Neural cell (in vitro differentiated cells): ENCODE measurements at regions not wholly inside any gene's neighbourhood (a gene's known extent, or its start where the extent isn't known, plus 50 kb on each side); places are given as distances from the start of the nearest gene placed in this dataset.

Experiments
- H2AFZ ChIP-seq: fragments of 200-600, 300-800 bp; sonication (generic), shearing (Covaris generic); 2 replicates; pipeline ENCODE4 v1.6.0; 2014; ENCODE audit warnings: low read depth, mild to moderate bottlenecking, antibody characterized with exemption, low read length, moderate library complexity
- H3F3A ChIP-seq: fragments of 200-600 bp; shearing (Covaris generic); 2 replicates; pipeline ENCODE4 v1.6.1; 2016; ENCODE audit warnings: mild to moderate bottlenecking, moderate library complexity, mixed read lengths, antibody characterized with exemption, low read length; ENCODE audit not compliant: insufficient read depth, poor library complexity, severe bottlenecking
- H3K27ac ChIP-seq: fragments of 200-600, 300-800 bp; sonication (generic), shearing (Covaris generic); 2 replicates; pipeline ENCODE4 v1.5.1; 2014; ENCODE audit warnings: mild to moderate bottlenecking, low read length, moderate library complexity
- H3K27me3 ChIP-seq: fragments of 300-800, 200-600 bp; sonication (generic), shearing (Covaris generic); 2 replicates; pipeline ENCODE4 v1.6.0; 2014; ENCODE audit warnings: mild to moderate bottlenecking, low read depth, low read length, moderate library complexity; ENCODE audit not compliant: insufficient read depth
- H3K36me3 ChIP-seq: fragments of 300-800, 200-600 bp; sonication (generic), shearing (Covaris generic); 2 replicates; pipeline ENCODE4 v1.5.1; 2014; ENCODE audit warnings: mild to moderate bottlenecking, antibody characterized with exemption, low read length, moderate library complexity; ENCODE audit not compliant: insufficient read depth
- H3K4me2 ChIP-seq: fragments of 300-800, 200-600 bp; sonication (generic), shearing (Covaris generic); 2 replicates; pipeline ENCODE4 v1.6.0; 2014; ENCODE audit warnings: mild to moderate bottlenecking, low read length
- H3K4me3 ChIP-seq: fragments of 300-800, 200-600 bp; sonication (generic), shearing (Covaris generic); 2 replicates; pipeline ENCODE4 v1.5.1; 2014; ENCODE audit warnings: mild to moderate bottlenecking, low read length, moderate library complexity
- H3K79me2 ChIP-seq: fragments of 200-600 bp; shearing (Covaris generic); replicated peaks from 2 replicates; pipeline ENCODE4 v1.6.0; 2014; ENCODE audit warnings: mild to moderate bottlenecking, low read length, moderate library complexity; ENCODE audit not compliant: insufficient read depth
- H3K9ac ChIP-seq: fragments of 300-800, 200-600 bp; sonication (generic), shearing (Covaris generic); 2 replicates; pipeline ENCODE4 v1.6.1; 2016; ENCODE audit warnings: mild to moderate bottlenecking, low read length, mixed read lengths
- H3K9me2 ChIP-seq: fragments of 200-600 bp; shearing (Covaris generic); 2 replicates; pipeline ENCODE4 v1.6.1; 2016; ENCODE audit warnings: mild to moderate bottlenecking, low read length, mixed read lengths; ENCODE audit not compliant: insufficient read depth
- H3K9me3 ChIP-seq: fragments of 200-600, 300-800 bp; sonication (generic), shearing (Covaris generic); 2 replicates; pipeline ENCODE4 v1.6.1; 2016; ENCODE audit warnings: mild to moderate bottlenecking, mixed run types, low read length, moderate library complexity, mixed read lengths
- H4K20me1 ChIP-seq: fragments of 200-600 bp; shearing (Covaris generic); 2 replicates; pipeline ENCODE4 v1.6.1; 2016; ENCODE audit warnings: mild to moderate bottlenecking, mixed run types; ENCODE audit not compliant: insufficient read depth
- EP300 ChIP-seq: fragments of 450-650 bp; conservative IDR thresholded peaks from 2 replicates; pipeline ENCODE4 v1.6.1; 2014; ENCODE audit warnings: antibody characterized with exemption, mild to moderate bottlenecking, moderate library complexity; ENCODE audit not compliant: poor library complexity, severe bottlenecking
- EZH2 ChIP-seq: fragments of 200-600, 300-800 bp; shearing (Covaris generic), sonication (generic); IDR thresholded peaks from 2 replicates; pipeline ENCODE4 v1.6.1; 2014; ENCODE audit warnings: antibody characterized with exemption, low read length, borderline replicate concordance, mild to moderate bottlenecking; ENCODE audit not compliant: insufficient read depth, poor library complexity, severe bottlenecking
- MXI1 ChIP-seq: fragments of 450-650 bp; conservative IDR thresholded peaks from 2 replicates; pipeline ENCODE4 v1.6.1; 2014; ENCODE audit warnings: antibody characterized with exemption, mild to moderate bottlenecking; ENCODE audit not compliant: poor library complexity, severe bottlenecking
- POLR2AphosphoS5 ChIP-seq: IDR thresholded peaks from 2 replicates; pipeline ENCODE4 v1.6.1; 2012
- RAD21 ChIP-seq: fragments of 450-650 bp; conservative IDR thresholded peaks from 2 replicates; pipeline ENCODE4 v1.6.1; 2014; ENCODE audit warnings: antibody characterized with exemption, mild to moderate bottlenecking, moderate library complexity
- SMC3 ChIP-seq: fragments of 450-650 bp; conservative IDR thresholded peaks from 2 replicates; pipeline ENCODE4 v1.6.1; 2014; ENCODE audit warnings: antibody characterized with exemption, mild to moderate bottlenecking, moderate library complexity; ENCODE audit not compliant: poor library complexity
- TAF1 ChIP-seq: IDR thresholded peaks from 2 replicates; pipeline ENCODE4 v1.6.1; 2012; ENCODE audit warnings: low read depth
- TF ChIP-seq, protein P1 (sequence below): IDR thresholded peaks from 2 replicates; pipeline ENCODE4 v1.6.1; 2012; ENCODE audit warnings: borderline replicate concordance
- TF ChIP-seq, protein P2 (sequence below): fragments of 450-650 bp; IDR thresholded peaks from 2 replicates; pipeline ENCODE4 v1.5.1; 2014; ENCODE audit warnings: antibody characterized with exemption, mild to moderate bottlenecking, moderate library complexity; ENCODE audit not compliant: poor library complexity, severe bottlenecking

DNA sequence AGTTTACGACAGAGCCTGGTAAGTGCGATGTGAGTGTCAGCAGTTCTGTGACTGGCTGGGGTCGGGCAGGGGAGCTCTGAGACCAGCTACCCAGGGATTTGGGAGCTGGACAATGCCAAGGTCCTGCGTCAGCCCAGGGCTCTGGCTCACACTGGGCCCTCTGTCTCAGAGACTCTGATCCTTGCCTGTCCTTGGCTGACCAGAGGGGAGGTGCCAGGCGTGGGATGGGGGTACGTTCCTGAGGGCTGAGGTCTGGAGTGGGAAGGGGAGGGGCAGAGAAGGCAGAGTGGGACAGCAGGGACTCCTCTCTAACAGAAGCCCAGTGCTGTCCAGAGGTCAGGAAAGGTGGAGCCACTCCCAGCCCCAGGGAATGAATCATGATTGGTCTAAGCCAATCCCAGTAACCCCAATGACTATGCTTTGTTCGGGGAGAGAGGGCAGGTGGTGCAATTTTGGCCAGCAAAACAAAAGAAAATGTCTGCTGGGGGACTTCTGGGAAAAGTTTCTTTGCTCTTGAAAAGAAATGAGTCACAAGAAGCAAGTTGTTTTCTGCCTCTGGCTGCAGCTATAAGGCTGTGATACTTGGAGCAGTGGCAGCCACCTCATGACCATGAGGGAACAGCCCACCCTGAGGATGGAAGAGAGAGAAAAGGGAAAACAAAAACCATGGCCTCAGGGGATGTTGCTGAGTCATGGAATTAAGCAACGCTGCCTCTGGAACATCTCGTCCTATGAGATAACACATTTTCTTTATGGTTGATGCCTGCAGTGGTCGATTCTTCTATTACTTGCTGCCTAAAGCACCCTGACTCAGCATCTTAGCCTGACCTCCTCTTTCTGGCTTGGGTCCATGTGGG lies 108.3 kb downstream of the CHST1 start:
- H3K9me2 ChIP-seq = no peaks in the 10 kb centered on the region
- H3K4me3 ChIP-seq = no peak overlapping the region
- TF ChIP-seq RAD21 = no peak
- TF ChIP-seq, protein P1, sequence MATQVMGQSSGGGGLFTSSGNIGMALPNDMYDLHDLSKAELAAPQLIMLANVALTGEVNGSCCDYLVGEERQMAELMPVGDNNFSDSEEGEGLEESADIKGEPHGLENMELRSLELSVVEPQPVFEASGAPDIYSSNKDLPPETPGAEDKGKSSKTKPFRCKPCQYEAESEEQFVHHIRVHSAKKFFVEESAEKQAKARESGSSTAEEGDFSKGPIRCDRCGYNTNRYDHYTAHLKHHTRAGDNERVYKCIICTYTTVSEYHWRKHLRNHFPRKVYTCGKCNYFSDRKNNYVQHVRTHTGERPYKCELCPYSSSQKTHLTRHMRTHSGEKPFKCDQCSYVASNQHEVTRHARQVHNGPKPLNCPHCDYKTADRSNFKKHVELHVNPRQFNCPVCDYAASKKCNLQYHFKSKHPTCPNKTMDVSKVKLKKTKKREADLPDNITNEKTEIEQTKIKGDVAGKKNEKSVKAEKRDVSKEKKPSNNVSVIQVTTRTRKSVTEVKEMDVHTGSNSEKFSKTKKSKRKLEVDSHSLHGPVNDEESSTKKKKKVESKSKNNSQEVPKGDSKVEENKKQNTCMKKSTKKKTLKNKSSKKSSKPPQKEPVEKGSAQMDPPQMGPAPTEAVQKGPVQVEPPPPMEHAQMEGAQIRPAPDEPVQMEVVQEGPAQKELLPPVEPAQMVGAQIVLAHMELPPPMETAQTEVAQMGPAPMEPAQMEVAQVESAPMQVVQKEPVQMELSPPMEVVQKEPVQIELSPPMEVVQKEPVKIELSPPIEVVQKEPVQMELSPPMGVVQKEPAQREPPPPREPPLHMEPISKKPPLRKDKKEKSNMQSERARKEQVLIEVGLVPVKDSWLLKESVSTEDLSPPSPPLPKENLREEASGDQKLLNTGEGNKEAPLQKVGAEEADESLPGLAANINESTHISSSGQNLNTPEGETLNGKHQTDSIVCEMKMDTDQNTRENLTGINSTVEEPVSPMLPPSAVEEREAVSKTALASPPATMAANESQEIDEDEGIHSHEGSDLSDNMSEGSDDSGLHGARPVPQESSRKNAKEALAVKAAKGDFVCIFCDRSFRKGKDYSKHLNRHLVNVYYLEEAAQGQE = no peak
- TF ChIP-seq, protein P2, sequence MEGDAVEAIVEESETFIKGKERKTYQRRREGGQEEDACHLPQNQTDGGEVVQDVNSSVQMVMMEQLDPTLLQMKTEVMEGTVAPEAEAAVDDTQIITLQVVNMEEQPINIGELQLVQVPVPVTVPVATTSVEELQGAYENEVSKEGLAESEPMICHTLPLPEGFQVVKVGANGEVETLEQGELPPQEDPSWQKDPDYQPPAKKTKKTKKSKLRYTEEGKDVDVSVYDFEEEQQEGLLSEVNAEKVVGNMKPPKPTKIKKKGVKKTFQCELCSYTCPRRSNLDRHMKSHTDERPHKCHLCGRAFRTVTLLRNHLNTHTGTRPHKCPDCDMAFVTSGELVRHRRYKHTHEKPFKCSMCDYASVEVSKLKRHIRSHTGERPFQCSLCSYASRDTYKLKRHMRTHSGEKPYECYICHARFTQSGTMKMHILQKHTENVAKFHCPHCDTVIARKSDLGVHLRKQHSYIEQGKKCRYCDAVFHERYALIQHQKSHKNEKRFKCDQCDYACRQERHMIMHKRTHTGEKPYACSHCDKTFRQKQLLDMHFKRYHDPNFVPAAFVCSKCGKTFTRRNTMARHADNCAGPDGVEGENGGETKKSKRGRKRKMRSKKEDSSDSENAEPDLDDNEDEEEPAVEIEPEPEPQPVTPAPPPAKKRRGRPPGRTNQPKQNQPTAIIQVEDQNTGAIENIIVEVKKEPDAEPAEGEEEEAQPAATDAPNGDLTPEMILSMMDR = no peak
- TF ChIP-seq POLR2AphosphoS5 = no peak
- TF ChIP-seq SMC3 = no peak
- no peak for TF ChIP-seq MXI1
- TF ChIP-seq TAF1 = no peak
- no peak for TF ChIP-seq EZH2
- no peak for TF ChIP-seq EP300
- H3K4me2 ChIP-seq = no peak overlapping the region
- H3K27me3 ChIP-seq = no peaks in the 10 kb centered on the region
- no peak overlapping the region for H3K9ac ChIP-seq
- no peaks in the 10 kb centered on the region for H3K79me2 ChIP-seq
- H3K36me3 ChIP-seq = no peaks in the 10 kb centered on the region
- no peak overlapping the region for H2AFZ ChIP-seq
- no peaks in the 10 kb centered on the region for H4K20me1 ChIP-seq
- H3F3A ChIP-seq = no peaks in the 10 kb centered on the region
- H3K9me3 ChIP-seq = no peaks in the 10 kb centered on the region
- H3K27ac ChIP-seq = no peak overlapping the region

DNA sequence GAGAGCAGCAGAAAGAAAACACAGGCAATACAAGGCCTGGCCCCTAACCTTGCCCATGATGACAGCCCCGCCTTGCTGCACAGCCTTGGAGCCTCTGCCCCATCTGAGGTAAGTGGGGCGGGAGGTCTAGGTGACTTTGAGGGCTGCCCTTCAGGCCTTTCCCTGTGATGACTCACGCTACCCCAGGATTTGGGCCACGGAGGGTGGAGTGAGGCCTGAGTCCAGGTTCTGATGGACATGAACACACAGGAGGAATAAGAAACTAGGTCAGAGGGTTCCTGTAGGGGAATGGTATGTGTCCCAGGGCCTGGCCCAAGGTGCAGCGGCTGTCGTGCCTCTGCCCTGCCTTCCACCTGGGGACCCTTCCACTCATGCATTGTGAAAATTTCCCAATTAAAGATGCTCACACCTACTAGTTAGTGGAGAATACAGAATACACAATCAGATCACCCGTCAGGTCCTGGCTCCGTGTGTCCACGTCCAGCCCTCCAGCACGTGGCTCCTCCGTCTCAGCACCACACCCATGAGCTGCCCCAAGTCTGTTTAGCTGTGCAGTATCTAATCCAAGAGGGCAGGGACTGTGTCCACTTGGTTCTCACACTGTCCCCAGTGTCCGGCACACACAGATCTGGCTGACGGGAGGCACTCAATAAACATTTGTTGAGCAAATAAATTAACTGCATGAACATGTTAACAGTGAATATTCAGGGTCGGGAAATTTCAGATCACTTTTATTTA lies 111.0 kb downstream of the CHST1 start:
- H3K4me3 ChIP-seq = no peak overlapping the region
- TF ChIP-seq, protein P1 = no peak
- TF ChIP-seq, protein P2 = no peak
- TF ChIP-seq EZH2 = no peak
- TF ChIP-seq SMC3 = no peak
- TF ChIP-seq POLR2AphosphoS5 = no peak
- no peak for TF ChIP-seq EP300
- TF ChIP-seq MXI1 = no peak
- no peak for TF ChIP-seq TAF1
- TF ChIP-seq RAD21 = no peak
- no peaks in the 10 kb centered on the region for H4K20me1 ChIP-seq
- no peak overlapping the region for H3K27ac ChIP-seq
- H3K9me3 ChIP-seq = no peaks in the 10 kb centered on the region
- no peaks in the 10 kb centered on the region for H3K9me2 ChIP-seq
- H3K4me2 ChIP-seq = no peak overlapping the region
- H2AFZ ChIP-seq = no peak overlapping the region
- H3F3A ChIP-seq = no peaks in the 10 kb centered on the region
- no peaks in the 10 kb centered on the region for H3K36me3 ChIP-seq
- no peaks in the 10 kb centered on the region for H3K27me3 ChIP-seq
- no peaks in the 10 kb centered on the region for H3K79me2 ChIP-seq
- no peak overlapping the region for H3K9ac ChIP-seq
